ENCODE measurements at regions not wholly inside any gene's neighbourhood (a gene's known extent, or its start where the extent isn't known, plus 50 kb on each side); places are given as distances from the start of the nearest gene placed in this dataset.
"Not testable (repeated sequence)": the region's sequence is repeated elsewhere in the genome, so short reads cannot be mapped to it uniquely, and the experiment has no call there.

- DNase-seq (ENCODE audit: low read depth in 2 of 2), result no peak
These were observed 1536.3 kb downstream of the FAM181B start for GRCh38 chr11:81197396-81197795.

- no peak for DNase-seq (ENCODE audit: low read depth in 2 of 2)
These were observed 1541.1 kb downstream of the FAM181B start for GRCh38 chr11:81192516-81192915.

- no peak for DNase-seq (ENCODE audit: low read depth in 2 of 2)
These were observed 1543.1 kb downstream of the FAM181B start for GRCh38 chr11:81190546-81190945.

- not testable (repeated sequence) for DNase-seq (ENCODE audit: low read depth in 2 of 2)
These were observed 1546.6 kb downstream of the FAM181B start for GRCh38 chr11:81187033-81187432.

- no peak for DNase-seq (ENCODE audit: low read depth in 2 of 2)
These were observed 1558.9 kb downstream of the FAM181B start for GRCh38 chr11:81174646-81175330.

- DNase-seq (ENCODE audit: low read depth in 2 of 2), result no peak
These were observed 1568.5 kb downstream of the FAM181B start for GRCh38 chr11:81165164-81165563.

GRCh38 chr11:81159900-81160299 is 1573.8 kb downstream of the FAM181B start:
- no peak for DNase-seq (ENCODE audit: low read depth in 2 of 2)

- no peak for DNase-seq (ENCODE audit: low read depth in 2 of 2)
These were observed 1598.1 kb downstream of the FAM181B start for GRCh38 chr11:81135570-81135969.

- no peak for DNase-seq (ENCODE audit: low read depth in 2 of 2)
These were observed 1604.0 kb downstream of the FAM181B start for GRCh38 chr11:81129618-81130017.

GRCh38 chr11:81112718-81113117 is 1620.9 kb downstream of the FAM181B start:
- no peak for DNase-seq (ENCODE audit: low read depth in 2 of 2)

GRCh38 chr11:81104051-81104450 is 1629.6 kb downstream of the FAM181B start:
- no peak for DNase-seq (ENCODE audit: low read depth in 2 of 2)

GRCh38 chr11:81098471-81098870 is 1635.2 kb downstream of the FAM181B start:
- DNase-seq (ENCODE audit: low read depth in 2 of 2), result no peak

- DNase-seq (ENCODE audit: low read depth in 2 of 2), result no peak
These were observed 1641.1 kb downstream of the FAM181B start for GRCh38 chr11:81092522-81092921.

GRCh38 chr11:81089242-81089641 is 1644.4 kb downstream of the FAM181B start:
- DNase-seq (ENCODE audit: low read depth in 2 of 2), result no peak

- no peak for DNase-seq (ENCODE audit: low read depth in 2 of 2)
These were observed 1639.6 kb upstream of the TENM4 start for GRCh38 chr11:81080476-81080875.

GRCh38 chr11:81072273-81072672 is 1631.4 kb upstream of the TENM4 start:
- no peak for DNase-seq (ENCODE audit: low read depth in 2 of 2)

GRCh38 chr11:81071606-81072005 is 1630.8 kb upstream of the TENM4 start:
- no peak for DNase-seq (ENCODE audit: low read depth in 2 of 2)

- no peak for DNase-seq (ENCODE audit: low read depth in 2 of 2)
These were observed 1630.1 kb upstream of the TENM4 start for GRCh38 chr11:81070948-81071347.

GRCh38 chr11:81059356-81059755 is 1618.5 kb upstream of the TENM4 start:
- DNase-seq (ENCODE audit: low read depth in 2 of 2), result no peak

- DNase-seq (ENCODE audit: low read depth in 2 of 2), result no peak
These were observed 1611.7 kb upstream of the TENM4 start for GRCh38 chr11:81052344-81053158.

GRCh38 chr11:81039916-81040524 is 1599.2 kb upstream of the TENM4 start:
- DNase-seq (ENCODE audit: low read depth in 2 of 2), result no peak

- DNase-seq (ENCODE audit: low read depth in 2 of 2), result no peak
These were observed 1595.5 kb upstream of the TENM4 start for GRCh38 chr11:81036168-81036870.
